H1 (cell line): ENCODE measurements at regions not wholly inside any gene's neighbourhood (a gene's known extent, or its start where the extent isn't known, plus 50 kb on each side); places are given as distances from the start of the nearest gene placed in this dataset.

Experiments used
- CTCF ChIA-PET: fragments of 300-600 bp; sonication (Branson Sonifier 250); formaldehyde crosslinking; loops from one replicate; lab custom pipeline; 2021; ENCODE audit not compliant: partially characterized antibody; lab: Charles Lee
- POLR2A ChIA-PET: fragments of 300-600 bp; sonication (Branson Sonifier 250); formaldehyde crosslinking; loops from one replicate; lab custom pipeline; 2021; ENCODE audit warnings: inconsistent platforms; ENCODE audit not compliant: partially characterized antibody; lab: Charles Lee
- DNase-seq, 2 experiments: peaks; one replicate each; pipeline versions ENCODE4 v3.0.0 to v3.0.0-alpha.2; 2010 to 2022; ENCODE audit warnings: low spot score in 2 of 2, low read depth in 1 of 2, mixed read lengths in 1 of 2
- FAIRE-seq: peaks from 2 replicates; lab custom pipeline; 2011; peaks lifted over from hg19 to GRCh38; lab: Jason Lieb, UNC
- H2AFZ ChIP-seq: 2 replicates; pipeline ENCODE4 v1.8.1; 2012; ENCODE audit warnings: low read length, inconsistent platforms
- H2AK5ac ChIP-seq: 2 replicates; pipeline ENCODE4 v1.6.1; 2013; ENCODE audit warnings: low read depth, low read length
- H2BK120ac ChIP-seq: replicated peaks from 2 replicates; pipeline ENCODE3; 2013; ENCODE audit warnings: low read depth, low read length, inconsistent platforms
- H2BK12ac ChIP-seq: 2 replicates; pipeline ENCODE4 v1.6.1; 2013; ENCODE audit warnings: low read depth, low read length
- H2BK15ac ChIP-seq: 2 replicates; pipeline ENCODE4 v1.6.1; 2013; ENCODE audit warnings: low read length
- H2BK20ac ChIP-seq: 2 replicates; pipeline ENCODE4 v1.6.1; 2013; ENCODE audit warnings: low read length
- H2BK5ac ChIP-seq: 2 replicates; pipeline ENCODE4 v1.6.1; 2013; ENCODE audit warnings: low read depth, low read length
- H3K14ac ChIP-seq: 2 replicates; pipeline ENCODE4 v1.6.1; 2013; ENCODE audit warnings: inconsistent platforms; ENCODE audit not compliant: insufficient read length
- H3K18ac ChIP-seq: 2 replicates; pipeline ENCODE4 v1.6.1; 2013; ENCODE audit warnings: low read length; ENCODE audit errors: extremely low read depth
- H3K23ac ChIP-seq: 2 replicates; pipeline ENCODE4 v1.6.1; 2013; ENCODE audit warnings: inconsistent platforms; ENCODE audit not compliant: insufficient read length
- H3K23me2 ChIP-seq: 2 replicates; pipeline ENCODE4 v1.6.1; 2013; ENCODE audit warnings: low read depth, low read length
- H3K27ac ChIP-seq: 2 replicates; pipeline ENCODE4 v1.6.1; 2011; ENCODE audit warnings: low read depth, low read length, inconsistent platforms
- H3K27me3 ChIP-seq, 4 experiments: replicated peaks in 1 of 4; 1 replicate in 1 of 4; 2 replicates in 3 of 4; pipeline versions ENCODE4 v1.6.1 to v1.8.1; 2011 to 2013; ENCODE audit warnings: low read length in 3 of 4, mild to moderate bottlenecking in 3 of 4, inconsistent platforms in 2 of 4, mixed read lengths in 2 of 4, moderate library complexity in 1 of 4; ENCODE audit not compliant: control insufficient read depth in 3 of 4, insufficient read depth in 3 of 4; ENCODE audit errors: extremely low read depth in 1 of 4
- H3K36me3 ChIP-seq, 4 experiments: 2 replicates each; pipeline versions ENCODE4 v1.6.1 to v1.8.1; 2011 to 2013; ENCODE audit warnings: mild to moderate bottlenecking in 4 of 4, low read length in 3 of 4, moderate library complexity in 2 of 4, control low read depth in 1 of 4, inconsistent platforms in 1 of 4; ENCODE audit not compliant: insufficient read depth in 4 of 4, control insufficient read depth in 2 of 4
- H3K4ac ChIP-seq: replicated peaks from 2 replicates; pipeline ENCODE3; 2013; ENCODE audit warnings: low read length, low read depth, mixed read lengths, inconsistent platforms; ENCODE audit not compliant: insufficient read length
- H3K4me1 ChIP-seq, 4 experiments: replicated peaks in 1 of 4; 1 replicate in 1 of 4; 2 replicates in 3 of 4; pipeline versions ENCODE4 v1.6.1 to v1.8.1; 2011 to 2013; ENCODE audit warnings: low read length in 3 of 4, inconsistent platforms in 2 of 4, mixed read lengths in 1 of 4; ENCODE audit not compliant: insufficient read depth in 4 of 4, control insufficient read depth in 3 of 4
- H3K4me2 ChIP-seq, 2 experiments: 2 replicates each; pipeline versions ENCODE4 v1.6.1 to v1.8.1; 2011 to 2013; ENCODE audit warnings: low read depth in 2 of 2, low read length in 2 of 2, control low read depth in 1 of 2, inconsistent platforms in 1 of 2, mild to moderate bottlenecking in 1 of 2; ENCODE audit not compliant: insufficient read depth in 1 of 2
- H3K4me3 ChIP-seq, 4 experiments: fragments of 200-600, 300-600 bp in 1 of 4; sonication (generic), shearing (Covaris generic), sonication (Bioruptor Twin) in 1 of 4; 2 replicates each; pipeline versions ENCODE4 v1.5.1 to v1.8.1; 2011 to 2016; ENCODE audit warnings: low read length in 4 of 4, low read depth in 3 of 4, control low read depth in 2 of 4, inconsistent platforms in 2 of 4, mild to moderate bottlenecking in 2 of 4, mixed read lengths in 1 of 4, moderate library complexity in 1 of 4; ENCODE audit not compliant: insufficient read depth in 2 of 4; ENCODE audit errors: extremely low read depth in 1 of 4
- H3K56ac ChIP-seq: replicated peaks from 2 replicates; pipeline ENCODE3; 2013; ENCODE audit warnings: low read depth, mild to moderate bottlenecking, mixed read lengths, low read length, inconsistent platforms; ENCODE audit not compliant: insufficient read length
- H3K79me1 ChIP-seq: 2 replicates; pipeline ENCODE4 v1.6.1; 2013; ENCODE audit warnings: low read depth, low read length, control low read depth
- H3K79me2 ChIP-seq, 2 experiments: 2 replicates each; pipeline versions ENCODE4 v1.6.1 to v1.8.1; 2012 to 2013; ENCODE audit warnings: low read length in 2 of 2, mild to moderate bottlenecking in 2 of 2, inconsistent platforms in 1 of 2; ENCODE audit not compliant: insufficient read depth in 2 of 2, control insufficient read depth in 1 of 2
- H3K9ac ChIP-seq, 4 experiments: replicated peaks in 1 of 4; 1 replicate in 1 of 4; 2 replicates in 3 of 4; pipeline versions ENCODE4 v1.6.1 to v1.8.1; 2011 to 2013; ENCODE audit warnings: low read depth in 3 of 4, low read length in 3 of 4, control low read depth in 2 of 4, mild to moderate bottlenecking in 2 of 4, moderate library complexity in 2 of 4, inconsistent platforms in 1 of 4; ENCODE audit errors: extremely low read depth in 1 of 4
- H3K9me3 ChIP-seq, 2 experiments: 2 replicates each; pipeline versions ENCODE4 v1.6.1 to v1.8.1; 2012 to 2013; ENCODE audit warnings: mild to moderate bottlenecking in 2 of 2, moderate library complexity in 2 of 2, control low read depth in 1 of 2, inconsistent platforms in 1 of 2, low read depth in 1 of 2, low read length in 1 of 2, mixed read lengths in 1 of 2; ENCODE audit not compliant: insufficient read depth in 2 of 2
- H4K20me1 ChIP-seq, 2 experiments: replicated peaks in 1 of 2; 2 replicates each; pipeline versions ENCODE3 to v1.8.1; 2011 to 2013; ENCODE audit warnings: inconsistent platforms in 2 of 2, low read length in 2 of 2, mild to moderate bottlenecking in 1 of 2; ENCODE audit not compliant: insufficient read depth in 2 of 2, control insufficient read depth in 1 of 2
- H4K5ac ChIP-seq: 2 replicates; pipeline ENCODE4 v1.6.1; 2013; ENCODE audit warnings: low read length, low read depth, mixed read lengths, inconsistent platforms; ENCODE audit not compliant: insufficient read length
- H4K8ac ChIP-seq: 2 replicates; pipeline ENCODE4 v1.8.0; 2013; ENCODE audit warnings: mild to moderate bottlenecking, moderate library complexity, low read length, inconsistent platforms; ENCODE audit not compliant: insufficient read depth; ENCODE audit errors: extremely low read depth
- H4K91ac ChIP-seq: replicated peaks from 2 replicates; pipeline ENCODE3; 2013; ENCODE audit warnings: low read length, mixed read lengths, inconsistent platforms; ENCODE audit not compliant: insufficient read length
- CREB1 ChIP-seq: IDR thresholded peaks from 2 replicates; pipeline ENCODE4 v1.6.1; 2012; ENCODE audit warnings: inconsistent platforms
- EP300 ChIP-seq, 2 experiments: IDR thresholded peaks; 1 replicate in 1 of 2; 2 replicates in 1 of 2; pipeline ENCODE4 v1.6.1; 2011 to 2012; ENCODE audit warnings: low read depth in 2 of 2, low read length in 2 of 2, mild to moderate bottlenecking in 2 of 2, borderline replicate concordance in 1 of 2, inconsistent platforms in 1 of 2, moderate library complexity in 1 of 2
- FOSL1 ChIP-seq: IDR thresholded peaks from 2 replicates; pipeline ENCODE4 v1.6.1; 2011; ENCODE audit warnings: mild to moderate bottlenecking, low read depth, low read length, moderate library complexity; ENCODE audit not compliant: insufficient read depth
- POLR2AphosphoS5 ChIP-seq: IDR thresholded peaks from 2 replicates; pipeline ENCODE4 v1.6.1; 2011; ENCODE audit warnings: low read depth, low read length
- RBBP5 ChIP-seq: IDR thresholded peaks from 2 replicates; pipeline ENCODE4 v1.7.1; 2012; ENCODE audit warnings: low read depth, mild to moderate bottlenecking, inconsistent platforms, low read length, moderate library complexity, borderline replicate concordance
- SIX5 ChIP-seq: IDR thresholded peaks from 2 replicates; pipeline ENCODE4 v1.6.1; 2011; ENCODE audit warnings: mild to moderate bottlenecking, low read depth, low read length
- WGBS, 2 experiments: shearing (Covaris generic) in 1 of 2; methylation state at CpG; one replicate each; pipeline versions ENCODE4 v1.1.6 to v1.1.7; 2013 to 2015; ENCODE audit warnings: low lambda C conversion rate in 2 of 2, mixed read lengths in 2 of 2, inconsistent platforms in 1 of 2, low coverage in 1 of 2, missing lambda C conversion rate in 1 of 2; ENCODE audit not compliant: insufficient replicate concordance in 2 of 2, insufficient coverage in 1 of 2, insufficient read length in 1 of 2; ENCODE audit errors: extremely low coverage in 1 of 2, missing lambda C conversion rate in 1 of 2; 5-methylcytosine and 5-hydroxymethylcytosine counted together

DNA sequence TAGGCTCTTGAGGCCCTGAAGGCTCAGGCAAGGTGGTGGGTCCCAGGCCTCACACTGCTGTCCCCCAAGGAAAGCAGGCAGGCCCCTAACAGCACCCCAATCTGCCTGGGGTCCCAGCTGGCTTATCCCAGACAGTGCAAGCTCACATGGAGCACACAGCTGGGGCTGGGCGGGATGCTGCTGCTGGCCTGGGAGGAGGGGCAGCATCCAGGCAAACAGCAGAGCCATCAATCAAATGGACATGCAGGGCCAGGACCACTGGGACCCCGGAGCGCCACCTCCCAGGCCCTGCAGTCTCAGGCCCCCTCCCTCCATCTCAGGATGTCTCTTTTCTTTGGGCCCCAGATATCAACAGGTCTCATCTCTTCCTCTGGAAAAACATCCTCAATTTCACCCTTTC, 140.3 kb downstream of the BRD1 start:
- 92% methylated on average over 3 of the region's 3 CpGs; no CpG with 5 or more reads in 1 of the 2 experiments for WGBS, 2 experiments
- Histone ChIP-seq H3K79me1 (no peaks in the 10 kb centered on the region), H3K27ac (no peak overlapping the region), H3K4me3 (no peak overlapping the region), H2BK15ac (no peak overlapping the region), H3K14ac (no peak overlapping the region), H3K36me3 (no peaks in the 10 kb centered on the region), H3K9me3 (peaks cover 6 to 9% of the 10 kb centered on the region in 2 experiments), H3K27me3 (no peaks in the 10 kb centered on the region), H2AFZ (no peak overlapping the region), H3K23ac (no peak overlapping the region), H4K20me1 (no peaks in the 10 kb centered on the region), H3K79me2 (no peaks in the 10 kb centered on the region), H2BK5ac (no peak overlapping the region), H3K4me2 (no peak overlapping the region), H4K8ac (no peak overlapping the region; the same call in 1 of the 2 replicates), H3K4me1 (no peaks in the 10 kb centered on the region; a peak in 1 of 7 replicates), H2BK20ac (no peak overlapping the region), H2AK5ac (no peak overlapping the region), H3K9ac (no peak overlapping the region), H3K18ac (no peak overlapping the region), H4K91ac (no peak overlapping the region), H3K56ac (no peak overlapping the region), H3K4ac (no peak overlapping the region), H4K5ac (no peak overlapping the region), H2BK12ac (no peak overlapping the region), H3K23me2 (no peaks in the 10 kb centered on the region), H2BK120ac (no peak overlapping the region)
- DNase-seq (no peak), FAIRE-seq (no peak)
- ChIA-PET CTCF (interaction anchor here (0.7 to 0.8 kb wide), 2 partner anchors 7 to 14 kb away, joined by 3 to 4 read pairs; no protein-coding TSS in a partner anchor), POLR2A (no interaction called here)
- no peak for TF ChIP-seq SIX5
- TF ChIP-seq CREB1 = no peak
- TF ChIP-seq FOSL1 = no peak
- TF ChIP-seq POLR2AphosphoS5 = no peak
- no peak for TF ChIP-seq RBBP5
- TF ChIP-seq EP300 (IDR thresholded peaks at IDR 0.05; ENCODE audit: borderline replicate concordance in 1 of 2, low read depth in 2 of 2, low read length in 2 of 2) = no peak
